HepG2 (cell line): ENCODE measurements at regions not wholly inside any gene's neighbourhood (a gene's known extent, or its start where the extent isn't known, plus 50 kb on each side); places are given as distances from the start of the nearest gene placed in this dataset.
"Not testable (repeated sequence)": the region's sequence is repeated elsewhere in the genome, so short reads cannot be mapped to it uniquely, and the experiment has no call there.

Experiments
- ATAC-seq: fragments of 200-7000 bp; cut with Tn5 transposase; 3 replicates; pipeline ENCODE4 v1.9.1; 2020; ENCODE audit warnings: mild to moderate bottlenecking, moderate library complexity
- BruUV-seq: library from RNA; stranded (reverse); fragments of 400-500 nt; replicated peaks from 2 replicates; lab custom pipeline; 2021; lab: Mats Ljungman, UMichigan
- CTCF ChIA-PET: fragments of 300-600 bp; formaldehyde crosslinking; extraction: SDS; loops from one replicate; lab custom pipeline; 2021; ENCODE audit warnings: low total read pairs, inconsistent platforms, low intra/inter-chr PET ratio; lab: Yijun Ruan, JAX
- POLR2A ChIA-PET: fragments of 350-600 bp; sonication (Branson Sonifier 250); formaldehyde crosslinking; loops from one replicate; lab custom pipeline; 2020; ENCODE audit warnings: antibody characterized with exemption, inconsistent platforms; lab: Yijun Ruan, JAX
- DNase-seq: peaks from one replicate; pipeline ENCODE4 v3.0.0-alpha.2; 2015; ENCODE audit warnings: low spot score
- FAIRE-seq: peaks from 3 replicates; lab custom pipeline; 2011; peaks lifted over from hg19 to GRCh38; lab: Jason Lieb, UNC
- H2AFZ ChIP-seq: one replicate; pipeline ENCODE4 v1.6.1; 2011; ENCODE audit warnings: low read length, inconsistent platforms
- H3K27ac ChIP-seq: fragments of 300-600 bp; 3 replicates; pipeline ENCODE4 v1.8.0; 2011; ENCODE audit warnings: mixed run types, mild to moderate bottlenecking, mixed read lengths, low read length, inconsistent platforms; ENCODE audit not compliant: insufficient read depth; ENCODE audit errors: extremely low read length
- H3K27me3 ChIP-seq, 2 experiments: fragments of 200-600 bp in 1 of 2; 2 replicates in 1 of 2; 3 replicates in 1 of 2; pipeline versions ENCODE4 v1.6.0 to v1.8.0; 2011; ENCODE audit warnings: low read length in 2 of 2, mild to moderate bottlenecking in 2 of 2, moderate library complexity in 2 of 2, inconsistent platforms in 1 of 2; ENCODE audit not compliant: insufficient read depth in 2 of 2, control insufficient read depth in 1 of 2
- H3K36me3 ChIP-seq, 2 experiments: fragments of 200-600 bp in 1 of 2; replicated peaks in 1 of 2; 2 replicates in 1 of 2; 3 replicates in 1 of 2; pipeline versions ENCODE4 v1.5.1 to v1.8.0; 2011; ENCODE audit warnings: low read length in 2 of 2, inconsistent platforms in 1 of 2; ENCODE audit not compliant: insufficient read depth in 2 of 2, control insufficient read depth in 1 of 2
- H3K4me1 ChIP-seq: 2 replicates; pipeline ENCODE4 v1.5.1; 2012; ENCODE audit warnings: low read length, inconsistent platforms; ENCODE audit not compliant: insufficient read depth
- H3K4me2 ChIP-seq: 2 replicates; pipeline ENCODE4 v1.6.0; 2011; ENCODE audit warnings: low read depth, low read length, inconsistent platforms
- H3K4me3 ChIP-seq, 3 experiments: fragments of 200-600 bp in 1 of 3; sonication (generic), shearing (Covaris generic) in 1 of 3; replicated peaks in 1 of 3; 2 replicates each; pipeline ENCODE4 v1.5.1; 2011 to 2016; ENCODE audit warnings: low read length in 3 of 3, inconsistent platforms in 2 of 3, low read depth in 2 of 3, mild to moderate bottlenecking in 2 of 3, control low read depth in 1 of 3, mixed read lengths in 1 of 3; ENCODE audit not compliant: insufficient read depth in 1 of 3
- H3K79me2 ChIP-seq: one replicate; pipeline ENCODE4 v1.6.1; 2011; ENCODE audit warnings: low read length, inconsistent platforms; ENCODE audit not compliant: insufficient read depth
- H3K9ac ChIP-seq: 2 replicates; pipeline ENCODE4 v1.6.0; 2011; ENCODE audit warnings: mild to moderate bottlenecking, low read depth, low read length, inconsistent platforms; ENCODE audit not compliant: insufficient read depth
- H3K9me3 ChIP-seq: 2 replicates; pipeline ENCODE4 v1.5.1; 2012; ENCODE audit warnings: mild to moderate bottlenecking, low read length
- H4K20me1 ChIP-seq: 2 replicates; pipeline ENCODE4 v1.6.0; 2011; ENCODE audit warnings: inconsistent platforms, mild to moderate bottlenecking, low read length, moderate library complexity; ENCODE audit not compliant: insufficient read depth
- CTCF ChIP-seq: sonication (generic); formaldehyde crosslinking; IDR thresholded peaks from 2 replicates; pipeline ENCODE4 v1.5.0; 2020; ENCODE audit warnings: mild to moderate bottlenecking, missing genetic modification reagents, moderate library complexity
- MAFF ChIP-seq: IDR thresholded peaks from 2 replicates; pipeline ENCODE4 v1.6.1; 2011; ENCODE audit warnings: low read depth, low read length, improper control_type of control experiment
- MAFK ChIP-seq, 2 experiments: IDR thresholded peaks in 1 of 2; conservative IDR thresholded peaks in 1 of 2; 2 replicates each; pipeline ENCODE4 v1.6.1; 2011; ENCODE audit warnings: improper control_type of control experiment in 2 of 2, low read length in 2 of 2
- SP1 ChIP-seq, 2 experiments: fragments of 450-650 bp in 1 of 2; sonication (generic) in 1 of 2; formaldehyde crosslinking in 1 of 2; IDR thresholded peaks; 2 replicates each; pipeline versions ENCODE4 v1.4.0 to v1.6.1; 2016 to 2020; ENCODE audit warnings: missing genetic modification reagents in 1 of 2
- STAG1 ChIP-seq: sonication (generic); formaldehyde crosslinking; IDR thresholded peaks from 2 replicates; pipeline ENCODE4 v1.4.0; 2020; ENCODE audit warnings: missing genetic modification reagents
- WGBS: methylation state at CpG from one replicate; pipeline ENCODE4 v1.1.6; 2017; ENCODE audit warnings: low lambda C conversion rate; 5-methylcytosine and 5-hydroxymethylcytosine counted together
- in situ Hi-C: cut with HindIII; loops from 2 replicates; pipeline ENCODE4 v1.10.0; 2017; ENCODE audit warnings: low pct_unique_long_range_greater_than_20kb; ENCODE audit not compliant: extremely low pct_ligation_motif_present
- intact Hi-C: fragments of 100-400 bp; cut with micrococcal nuclease; formaldehyde crosslinking; loops from one replicate; pipeline ENCODE4 v1.10.0; 2022; ENCODE audit not compliant: unreplicated experiment

- H3K27ac ChIP-seq, intact Hi-C loops, DNase-seq, POLR2A ChIA-PET, H3K79me2 ChIP-seq, H3K36me3 ChIP-seq, H3K4me3 ChIP-seq, in situ Hi-C loops, H3K4me1 ChIP-seq, H4K20me1 ChIP-seq, ATAC-seq, H3K9me3 ChIP-seq: not testable (repeated sequence)
- TF ChIP-seq STAG1 (CRISPR knock-in tag) = 0 out of 2 replicates have a peak, but pooled peaks have one; percentile 3
- 0 out of 2 replicates have a peak, but pooled peaks have one; percentile 10 for TF ChIP-seq CTCF (CRISPR knock-in tag)
- TF ChIP-seq, all 625 proteins: peak for 2; not testable (repeated sequence) for 623
- H3K27me3 ChIP-seq, H3K4me2 ChIP-seq, FAIRE-seq, BruUV-seq, CTCF ChIA-PET, H3K9ac ChIP-seq, H2AFZ ChIP-seq: not testable (repeated sequence)
- WGBS = 92% methylated on average over 9 of the region's 9 CpGs
Observed at GRCh38 chr2:138386191-138386590, 115.4 kb upstream of the SPOPL start.

GRCh38 chr2:138389063-138389462 is 112.5 kb upstream of the SPOPL start:
- H3K4me2 ChIP-seq = no peak overlapping the region
- ATAC-seq = no peak
- H4K20me1 ChIP-seq = no peaks in the 10 kb centered on the region
- in situ Hi-C loops = no loop called here
- no peak overlapping the region for H3K27ac ChIP-seq
- H3K4me1 ChIP-seq = no peaks in the 10 kb centered on the region
- POLR2A ChIA-PET = no interaction called here
- H2AFZ ChIP-seq = no peak overlapping the region
- FAIRE-seq = no peak
- BruUV-seq = no TSS peak
- no peak overlapping the region for H3K4me3 ChIP-seq
- no peaks in the 10 kb centered on the region for H3K9me3 ChIP-seq
- no peak for DNase-seq
- CTCF ChIA-PET = no interaction called here
- intact Hi-C loops = no loop called here
- TF ChIP-seq MAFK (conservative IDR thresholded peaks at IDR 0.05 in 1 of 2, IDR thresholded peaks at IDR 0.05 in 1 of 2; ENCODE audit: low read length in 2 of 2) (peak; percentile 79 to 90), MAFF (peak; percentile 84), SP1 (IDR thresholded peaks at IDR 0.05) (no peak), SP1 (CRISPR knock-in tag; IDR thresholded peaks at IDR 0.05) (no peak)
- TF ChIP-seq, all 625 proteins: peak for 2
- no peak overlapping the region for H3K9ac ChIP-seq
- no peaks in the 10 kb centered on the region for H3K27me3 ChIP-seq
- H3K36me3 ChIP-seq = no peaks in the 10 kb centered on the region
- 88% methylated on average over 4 of the region's 4 CpGs for WGBS
- no peaks in the 10 kb centered on the region for H3K79me2 ChIP-seq
